Activated B cell treated with CpG ODN at 0.5 μM for 24 hours (primary cell): ENCODE measurements at regions not wholly inside any gene's neighbourhood (a gene's known extent, or its start where the extent isn't known, plus 50 kb on each side); places are given as distances from the start of the nearest gene placed in this dataset.

Experiments
- ATAC-seq: fragments of 200-7000 bp; cut with Tn5 transposase; one replicate; pipeline ENCODE4 v1.10.0; 2021; ENCODE audit warnings: low read depth, mild to moderate bottlenecking, moderate library complexity
- CTCF ChIA-PET: fragments of 350-600 bp; sonication (Branson Sonifier 250); formaldehyde crosslinking; loops from one replicate; lab custom pipeline; 2021; ENCODE audit warnings: antibody characterized with exemption; lab: Charles Lee
- POLR2A ChIA-PET: fragments of 350-600 bp; sonication (Branson Sonifier 250); formaldehyde crosslinking; loops from one replicate; lab custom pipeline; 2021; ENCODE audit warnings: antibody characterized with exemption; lab: Charles Lee
- DNase-seq: peaks from one replicate; pipeline ENCODE4 v3.0.0; 2022
- H3K27ac Mint-ChIP-seq: one replicate; pipeline ENCODE4 v1.8.0; 2020; ENCODE audit warnings: mixed read lengths
- H3K27me3 Mint-ChIP-seq: one replicate; pipeline ENCODE4 v1.8.0; 2021; ENCODE audit warnings: mixed read lengths
- H3K36me3 Mint-ChIP-seq: one replicate; pipeline ENCODE4 v1.8.0; 2021; ENCODE audit warnings: low read depth, mixed read lengths
- H3K4me1 Mint-ChIP-seq: one replicate; pipeline ENCODE4 v1.8.0; 2021; ENCODE audit warnings: mixed read lengths
- H3K4me3 Mint-ChIP-seq: one replicate; pipeline ENCODE4 v1.8.0; 2020; ENCODE audit warnings: mild to moderate bottlenecking, mixed read lengths
- H3K9me3 Mint-ChIP-seq: one replicate; pipeline ENCODE4 v1.8.0; 2020; ENCODE audit warnings: mixed read lengths
- CTCF ChIP-seq: fragments of 200-600 bp; IDR thresholded peaks from one replicate; pipeline ENCODE4 v1.8.0; 2022; ENCODE audit warnings: antibody characterized with exemption, mild to moderate bottlenecking
- intact Hi-C: fragments of 100-400 bp; cut with micrococcal nuclease; formaldehyde crosslinking; loops from one replicate; pipeline ENCODE4 v1.15.1; 2024

GRCh38 chr6:149194820-149195558 is 122.5 kb upstream of the TAB2 start:
- CTCF ChIA-PET = interaction anchor here (1.3 to 4.9 kb wide), 2 partner anchors 113 to 238 kb away, joined by 4 to 28 read pairs; no protein-coding TSS in a partner anchor
- Mint-ChIP-seq H3K4me1 (peaks cover 9% of the 10 kb centered on the region), H3K4me3 (no peak overlapping the region), H3K27me3 (no peaks in the 10 kb centered on the region), H3K36me3 (no peaks in the 10 kb centered on the region), H3K9me3 (no peaks in the 10 kb centered on the region), H3K27ac (no peak overlapping the region)
- POLR2A ChIA-PET = interaction anchor here (0.8 kb wide), 1 partner anchor 122 kb away, joined by 4 read pairs; the partner anchor contains the start of gene TAB2
- DNase-seq = no peak
- intact Hi-C loops = loop anchor here (5.0 kb wide), 2 partner anchors 77 to 147 kb away; no protein-coding TSS in a partner anchor
- no peak for TF ChIP-seq CTCF
- no peak for ATAC-seq

- ATAC-seq (no peak), DNase-seq (no peak)
- Mint-ChIP-seq H3K36me3 (no peaks in the 10 kb centered on the region), H3K4me1 (peaks cover 6% of the 10 kb centered on the region), H3K9me3 (no peaks in the 10 kb centered on the region), H3K27me3 (no peaks in the 10 kb centered on the region), H3K4me3 (no peak overlapping the region), H3K27ac (no peak overlapping the region)
- intact Hi-C loops = no loop called here
- CTCF ChIA-PET = interaction anchor here (1.0 to 4.9 kb wide), 3 partner anchors 12 to 237 kb away, joined by 3 to 28 read pairs (median 4); no protein-coding TSS in a partner anchor
- no peak for TF ChIP-seq CTCF
- POLR2A ChIA-PET = no interaction called here
Measured at GRCh38 chr6:149196091-149196490, 121.4 kb upstream of the TAB2 start.

- POLR2A ChIA-PET = no interaction called here
- CTCF ChIA-PET = interaction anchor here (4.9 kb wide), 1 partner anchor 235 kb away, joined by 28 read pairs; no protein-coding TSS in a partner anchor
- H3K27ac Mint-ChIP-seq = no peak overlapping the region
Measured at GRCh38 chr6:149197482-149197881, 120.0 kb upstream of the TAB2 start.

GRCh38 chr6:149198265-149198664 is 119.2 kb upstream of the TAB2 start:
- POLR2A ChIA-PET = no interaction called here
- no peak for ATAC-seq

More at GRCh38 chr6:149197482-149197881, 120.0 kb upstream of the TAB2 start:
- ATAC-seq (no peak), DNase-seq (no peak)
- no peaks in the 10 kb centered on the region for H3K27me3 Mint-ChIP-seq
- no peak overlapping the region for H3K4me3 Mint-ChIP-seq
- no peaks in the 10 kb centered on the region for H3K36me3 Mint-ChIP-seq
- no peak for TF ChIP-seq CTCF
- H3K4me1 Mint-ChIP-seq = peaks cover 6% of the 10 kb centered on the region
- no peaks in the 10 kb centered on the region for H3K9me3 Mint-ChIP-seq
- intact Hi-C loops = no loop called here

More at GRCh38 chr6:149198265-149198664, 119.2 kb upstream of the TAB2 start:
- H3K4me3 Mint-ChIP-seq = no peak overlapping the region
- peaks cover 6% of the 10 kb centered on the region for H3K4me1 Mint-ChIP-seq
- CTCF ChIA-PET = no interaction called here
- no peak overlapping the region for H3K27ac Mint-ChIP-seq
- no peak for DNase-seq
- no peaks in the 10 kb centered on the region for H3K27me3 Mint-ChIP-seq
- no peaks in the 10 kb centered on the region for H3K36me3 Mint-ChIP-seq
- no peaks in the 10 kb centered on the region for H3K9me3 Mint-ChIP-seq
- TF ChIP-seq CTCF = no peak
- intact Hi-C loops = no loop called here
